OCI-LY7 (cell line): ENCODE measurements at regions not wholly inside any gene's neighbourhood (a gene's known extent, or its start where the extent isn't known, plus 50 kb on each side); places are given as distances from the start of the nearest gene placed in this dataset.

ENCODE experiments used
- BruUV-seq: library from RNA; stranded (reverse); fragments of 400-500 nt; replicated peaks from 2 replicates; lab custom pipeline; 2021; lab: Mats Ljungman, UMichigan
- CTCF ChIA-PET: fragments of 300-600 bp; sonication (Branson Sonifier 250); formaldehyde crosslinking; loops from one replicate; lab custom pipeline; 2022; ENCODE audit warnings: antibody characterized with exemption; ENCODE audit not compliant: unreplicated experiment; lab: Charles Lee
- POLR2A ChIA-PET: fragments of 300-600 bp; sonication (Branson Sonifier 250); formaldehyde crosslinking; loops from one replicate; lab custom pipeline; 2022; ENCODE audit warnings: antibody characterized with exemption; lab: Charles Lee
- DNase-seq: peaks from one replicate; pipeline ENCODE4 v3.0.0-alpha.2; 2015; ENCODE audit warnings: low spot score
- H2AFZ ChIP-seq: fragments of 200-600 bp; sonication (generic), shearing (Covaris generic); 2 replicates; pipeline ENCODE4 v1.6.1; 2014; ENCODE audit warnings: mild to moderate bottlenecking, antibody characterized with exemption, low read length, moderate library complexity
- H3K27ac ChIP-seq: fragments of 200-600 bp; sonication (generic); 2 replicates; pipeline ENCODE4 v1.5.1; 2014; ENCODE audit warnings: mixed run types, low read depth, mild to moderate bottlenecking, moderate library complexity, low read length, inconsistent platforms; ENCODE audit not compliant: poor library complexity, severe bottlenecking
- H3K36me3 ChIP-seq: fragments of 200-600 bp; sonication (generic); 2 replicates; pipeline ENCODE4 v1.6.1; 2014; ENCODE audit warnings: mild to moderate bottlenecking, antibody characterized with exemption, low read length, moderate library complexity, mixed read lengths; ENCODE audit not compliant: insufficient read depth
- H3K4me1 ChIP-seq: fragments of 200-600 bp; sonication (generic); 2 replicates; pipeline ENCODE4 v1.5.1; 2014; ENCODE audit warnings: mild to moderate bottlenecking, low read length; ENCODE audit not compliant: insufficient read depth, poor library complexity, severe bottlenecking
- H3K4me2 ChIP-seq: fragments of 200-600 bp; sonication (generic); 2 replicates; pipeline ENCODE4 v1.6.1; 2014; ENCODE audit warnings: mild to moderate bottlenecking, low read length
- H3K4me3 ChIP-seq: fragments of 200-600 bp; sonication (generic); 2 replicates; pipeline ENCODE4 v1.5.1; 2014; ENCODE audit warnings: mild to moderate bottlenecking, low read depth, low read length; ENCODE audit not compliant: poor library complexity, severe bottlenecking
- H3K79me2 ChIP-seq: fragments of 200-600 bp; sonication (generic); 2 replicates; pipeline ENCODE4 v1.6.1; 2016; ENCODE audit warnings: low read depth, mild to moderate bottlenecking, low read length, moderate library complexity, mixed read lengths; ENCODE audit not compliant: insufficient read depth
- H3K9me2 ChIP-seq: fragments of 200-600 bp; sonication (generic); 2 replicates; pipeline ENCODE4 v1.6.1; 2016; ENCODE audit warnings: mild to moderate bottlenecking, low read length, mixed read lengths; ENCODE audit not compliant: insufficient read depth
- H3K9me3 ChIP-seq: fragments of 200-600 bp; sonication (generic); 2 replicates; pipeline ENCODE4 v1.6.1; 2014; ENCODE audit warnings: mild to moderate bottlenecking, mixed run types, low read length, mixed read lengths
- H4K20me1 ChIP-seq: fragments of 200-600 bp; sonication (generic); 2 replicates; pipeline ENCODE4 v1.6.1; 2014; ENCODE audit warnings: mild to moderate bottlenecking, antibody characterized with exemption, low read length, moderate library complexity, mixed read lengths; ENCODE audit not compliant: insufficient read depth
- CTCF ChIP-seq: fragments of 200-600 bp; sonication (generic); conservative IDR thresholded peaks from 2 replicates; pipeline ENCODE4 v1.5.1; 2014; ENCODE audit warnings: mild to moderate bottlenecking, antibody characterized with exemption, low read length, moderate library complexity, mixed read lengths
- EZH2phosphoT487 ChIP-seq: fragments of 200-600 bp; sonication (generic); IDR thresholded peaks from 2 replicates; pipeline ENCODE4 v1.6.1; 2018; ENCODE audit warnings: low read depth, borderline replicate concordance, mild to moderate bottlenecking, mixed run types, antibody characterized with exemption, low read length, moderate library complexity, mixed read lengths
- intact Hi-C: fragments of 100-400 bp; cut with micrococcal nuclease; formaldehyde crosslinking; loops from one replicate; pipeline ENCODE4 v1.10.0; 2022; ENCODE audit not compliant: unreplicated experiment

GRCh38 chr4:188363196-188363595 is 224.0 kb downstream of the TRIML1 start:
- no peaks in the 10 kb centered on the region for H3K9me3 ChIP-seq
- BruUV-seq, result no TSS peak
- H4K20me1 ChIP-seq, result no peaks in the 10 kb centered on the region
- H3K4me2 ChIP-seq, result no peak overlapping the region
- ChIA-PET CTCF (no interaction called here), POLR2A (no interaction called here)
- intact Hi-C loops, result no loop called here
- TF ChIP-seq CTCF (no peak), EZH2phosphoT487 (no peak)
- H3K36me3 ChIP-seq, result no peaks in the 10 kb centered on the region
- no peak overlapping the region for H2AFZ ChIP-seq
- H3K9me2 ChIP-seq, result no peaks in the 10 kb centered on the region
- H3K4me1 ChIP-seq, result no peaks in the 10 kb centered on the region
- H3K27ac ChIP-seq, result no peak overlapping the region
- H3K79me2 ChIP-seq, result no peaks in the 10 kb centered on the region
- DNase-seq, result no peak
- no peak overlapping the region for H3K4me3 ChIP-seq

GRCh38 chr4:188370777-188371176 is 231.5 kb downstream of the TRIML1 start:
- no peak overlapping the region for H3K27ac ChIP-seq
- no peaks in the 10 kb centered on the region for H3K4me1 ChIP-seq
- ChIA-PET POLR2A (no interaction called here), CTCF (no interaction called here)
- no peak overlapping the region for H2AFZ ChIP-seq
- H3K9me3 ChIP-seq, result no peaks in the 10 kb centered on the region
- BruUV-seq, result no TSS peak
- no peak for DNase-seq
- H3K79me2 ChIP-seq, result no peaks in the 10 kb centered on the region
- H3K36me3 ChIP-seq, result no peaks in the 10 kb centered on the region
- intact Hi-C loops, result no loop called here
- TF ChIP-seq EZH2phosphoT487, result no peak
- no peak for TF ChIP-seq CTCF
- no peaks in the 10 kb centered on the region for H4K20me1 ChIP-seq
- no peak overlapping the region for H3K4me3 ChIP-seq
- H3K9me2 ChIP-seq, result no peaks in the 10 kb centered on the region
- no peak overlapping the region for H3K4me2 ChIP-seq

GRCh38 chr4:188372058-188372457 is 232.8 kb downstream of the TRIML1 start:
- Histone ChIP-seq H3K27ac (no peak overlapping the region), H3K4me2 (no peak overlapping the region), H3K79me2 (no peaks in the 10 kb centered on the region), H2AFZ (no peak overlapping the region), H3K4me1 (no peaks in the 10 kb centered on the region), H4K20me1 (no peaks in the 10 kb centered on the region), H3K9me3 (no peaks in the 10 kb centered on the region), H3K9me2 (no peaks in the 10 kb centered on the region), H3K4me3 (no peak overlapping the region), H3K36me3 (no peaks in the 10 kb centered on the region)
- intact Hi-C loops, result no loop called here
- no peak for DNase-seq
- no peak for TF ChIP-seq CTCF
- TF ChIP-seq EZH2phosphoT487, result no peak
- ChIA-PET CTCF (no interaction called here), POLR2A (no interaction called here)
- BruUV-seq, result no TSS peak
